ENCODE measurements at regions not wholly inside any gene's neighbourhood (a gene's known extent, or its start where the extent isn't known, plus 50 kb on each side); places are given as distances from the start of the nearest gene placed in this dataset.

GRCh38 chr12:94851396-94852028 lies 152.0 kb downstream of the NDUFA12 start:
- Histone ChIP-seq H3F3A (ENCODE audit: insufficient read depth) (no peaks in the 10 kb centered on the region), H3K4me2 (ENCODE audit: low read depth, low read length, poor library complexity, severe bottlenecking) (no peak overlapping the region), H3K79me2 (ENCODE audit: insufficient read depth, low read length) (no peaks in the 10 kb centered on the region), H3K9me3 (ENCODE audit: insufficient read depth, low read length) (no peaks in the 10 kb centered on the region), H3K36me3 (ENCODE audit: low read length) (no peaks in the 10 kb centered on the region), H2AFZ (ENCODE audit: low read depth, low read length, severe bottlenecking) (no peak overlapping the region), H3K4me3 (ENCODE audit: insufficient read depth, low read length, poor library complexity, severe bottlenecking) (no peak overlapping the region), H3K27ac (ENCODE audit: low read depth, low read length) (no peak overlapping the region), H3K9me2 (replicated peaks; ENCODE audit: insufficient read depth, low read length) (no peaks in the 10 kb centered on the region), H4K20me1 (ENCODE audit: low read depth, low read length) (no peaks in the 10 kb centered on the region), H3K27me3 (ENCODE audit: low read length) (no peaks in the 10 kb centered on the region), H3K9ac (ENCODE audit: low read length) (no peak overlapping the region)
- TF ChIP-seq, protein P1, sequence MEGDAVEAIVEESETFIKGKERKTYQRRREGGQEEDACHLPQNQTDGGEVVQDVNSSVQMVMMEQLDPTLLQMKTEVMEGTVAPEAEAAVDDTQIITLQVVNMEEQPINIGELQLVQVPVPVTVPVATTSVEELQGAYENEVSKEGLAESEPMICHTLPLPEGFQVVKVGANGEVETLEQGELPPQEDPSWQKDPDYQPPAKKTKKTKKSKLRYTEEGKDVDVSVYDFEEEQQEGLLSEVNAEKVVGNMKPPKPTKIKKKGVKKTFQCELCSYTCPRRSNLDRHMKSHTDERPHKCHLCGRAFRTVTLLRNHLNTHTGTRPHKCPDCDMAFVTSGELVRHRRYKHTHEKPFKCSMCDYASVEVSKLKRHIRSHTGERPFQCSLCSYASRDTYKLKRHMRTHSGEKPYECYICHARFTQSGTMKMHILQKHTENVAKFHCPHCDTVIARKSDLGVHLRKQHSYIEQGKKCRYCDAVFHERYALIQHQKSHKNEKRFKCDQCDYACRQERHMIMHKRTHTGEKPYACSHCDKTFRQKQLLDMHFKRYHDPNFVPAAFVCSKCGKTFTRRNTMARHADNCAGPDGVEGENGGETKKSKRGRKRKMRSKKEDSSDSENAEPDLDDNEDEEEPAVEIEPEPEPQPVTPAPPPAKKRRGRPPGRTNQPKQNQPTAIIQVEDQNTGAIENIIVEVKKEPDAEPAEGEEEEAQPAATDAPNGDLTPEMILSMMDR (IDR thresholded peaks at IDR 0.05; ENCODE audit: insufficient read depth, low read length, poor library complexity, severe bottlenecking): no peak
- no peak for TF ChIP-seq EZH2phosphoT487 (conservative IDR thresholded peaks at IDR 0.05; ENCODE audit: low read length)

DNA sequence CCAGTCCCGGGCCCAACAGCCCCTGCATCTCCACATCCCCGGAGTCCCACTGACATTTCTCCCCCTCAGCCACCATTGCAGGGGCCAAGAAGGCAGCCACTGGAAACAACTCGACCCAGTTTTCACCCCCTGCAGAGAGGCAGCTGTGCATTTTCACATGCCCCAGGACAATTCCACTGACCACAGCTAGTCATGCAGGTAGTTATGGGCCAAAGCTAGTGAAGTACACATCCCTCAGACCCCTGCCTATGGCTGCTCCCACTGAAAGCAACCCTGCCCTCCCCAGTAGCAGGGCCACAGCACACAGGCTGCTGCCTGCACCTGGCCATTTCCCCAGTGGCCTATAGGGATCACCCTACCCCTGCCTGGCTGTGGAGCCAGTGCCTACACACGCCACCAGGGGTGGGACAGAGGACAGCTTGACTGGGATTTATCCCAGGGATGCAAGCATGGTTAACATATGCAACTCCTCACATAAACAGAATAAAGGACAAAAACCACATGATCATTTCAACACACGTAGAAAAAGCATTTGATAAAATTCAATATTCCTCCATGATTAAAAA lies 154.0 kb downstream of the NDUFA12 start:
- H3K36me3 ChIP-seq (ENCODE audit: low read length): no peaks in the 10 kb centered on the region
- no peak for TF ChIP-seq EZH2phosphoT487 (conservative IDR thresholded peaks at IDR 0.05; ENCODE audit: low read length)
- TF ChIP-seq, protein P1 (IDR thresholded peaks at IDR 0.05; ENCODE audit: insufficient read depth, low read length, poor library complexity, severe bottlenecking): no peak
- H3K9ac ChIP-seq (ENCODE audit: low read length): no peak overlapping the region
- H3K4me3 ChIP-seq (ENCODE audit: insufficient read depth, low read length, poor library complexity, severe bottlenecking): no peak overlapping the region
- H3K27me3 ChIP-seq (ENCODE audit: low read length): no peaks in the 10 kb centered on the region
- H3K9me3 ChIP-seq (ENCODE audit: insufficient read depth, low read length): no peaks in the 10 kb centered on the region
- H3K79me2 ChIP-seq (ENCODE audit: insufficient read depth, low read length): no peaks in the 10 kb centered on the region
- no peaks in the 10 kb centered on the region for H4K20me1 ChIP-seq (ENCODE audit: low read depth, low read length)
- no peak overlapping the region for H3K4me2 ChIP-seq (ENCODE audit: low read depth, low read length, poor library complexity, severe bottlenecking)
- no peaks in the 10 kb centered on the region for H3F3A ChIP-seq (ENCODE audit: insufficient read depth)
- no peaks in the 10 kb centered on the region for H3K9me2 ChIP-seq (replicated peaks; ENCODE audit: insufficient read depth, low read length)
- H3K27ac ChIP-seq (ENCODE audit: low read depth, low read length): no peak overlapping the region
- H2AFZ ChIP-seq (ENCODE audit: low read depth, low read length, severe bottlenecking): no peak overlapping the region

DNA sequence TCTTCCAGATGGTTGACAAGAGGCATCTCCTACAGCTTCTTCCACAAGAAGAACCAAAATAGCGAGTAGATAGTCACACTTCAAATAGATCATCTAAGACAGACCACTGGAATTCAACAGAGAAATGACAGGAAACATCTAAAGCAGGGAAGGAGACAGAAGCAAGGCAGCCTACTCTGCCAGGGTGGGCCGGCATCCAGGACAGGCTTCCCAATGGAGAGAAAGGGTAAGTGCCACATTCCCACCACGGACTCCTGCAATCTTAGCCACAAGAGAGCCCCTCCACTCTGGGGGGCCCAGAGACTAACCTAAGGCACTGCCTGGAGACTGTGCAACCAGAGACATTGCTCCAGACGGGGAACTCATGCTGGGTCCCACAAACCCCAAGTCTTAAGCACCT lies 154.5 kb downstream of the NDUFA12 start:
- TF ChIP-seq, protein P1 (IDR thresholded peaks at IDR 0.05; ENCODE audit: insufficient read depth, low read length, poor library complexity, severe bottlenecking): no peak
- no peak for TF ChIP-seq EZH2phosphoT487 (conservative IDR thresholded peaks at IDR 0.05; ENCODE audit: low read length)
- H3K27ac ChIP-seq (ENCODE audit: low read depth, low read length): no peak overlapping the region
- no peaks in the 10 kb centered on the region for H4K20me1 ChIP-seq (ENCODE audit: low read depth, low read length)
- H3K79me2 ChIP-seq (ENCODE audit: insufficient read depth, low read length): no peaks in the 10 kb centered on the region
- H3K4me3 ChIP-seq (ENCODE audit: insufficient read depth, low read length, poor library complexity, severe bottlenecking): no peak overlapping the region
- H2AFZ ChIP-seq (ENCODE audit: low read depth, low read length, severe bottlenecking): no peak overlapping the region
- no peak overlapping the region for H3K9ac ChIP-seq (ENCODE audit: low read length)
- no peaks in the 10 kb centered on the region for H3F3A ChIP-seq (ENCODE audit: insufficient read depth)
- H3K9me2 ChIP-seq (replicated peaks; ENCODE audit: insufficient read depth, low read length): no peaks in the 10 kb centered on the region
- no peak overlapping the region for H3K4me2 ChIP-seq (ENCODE audit: low read depth, low read length, poor library complexity, severe bottlenecking)
- H3K27me3 ChIP-seq (ENCODE audit: low read length): no peaks in the 10 kb centered on the region
- no peaks in the 10 kb centered on the region for H3K36me3 ChIP-seq (ENCODE audit: low read length)
- H3K9me3 ChIP-seq (ENCODE audit: insufficient read depth, low read length): no peaks in the 10 kb centered on the region
